ENCODE measurements at regions not wholly inside any gene's neighbourhood (a gene's known extent, or its start where the extent isn't known, plus 50 kb on each side); places are given as distances from the start of the nearest gene placed in this dataset.

DNA sequence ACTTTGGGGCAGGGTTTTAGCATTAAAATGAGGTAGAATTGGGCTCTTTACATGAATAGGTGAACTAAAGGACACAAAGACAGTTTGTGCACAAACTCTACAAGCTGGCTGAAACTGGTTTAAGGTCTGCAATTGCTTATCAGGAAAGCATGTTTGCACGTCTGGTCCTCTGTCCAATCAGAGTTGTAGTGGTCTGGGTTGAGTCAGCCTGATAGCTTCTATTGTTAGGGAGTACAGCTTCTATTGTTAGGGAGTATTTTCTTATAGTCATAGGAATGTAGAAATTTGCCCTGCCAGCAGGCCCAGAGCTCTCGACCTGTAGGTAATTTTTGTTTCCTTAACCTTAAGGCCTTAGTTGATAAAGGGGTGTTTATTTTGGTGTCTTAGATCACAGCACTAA is 1422.4 kb downstream of the LRRC4C start:
- no peak overlapping the region for H3K4me3 ChIP-seq (ENCODE audit: extremely low read depth in 1 of 4, insufficient read depth in 2 of 4, low read depth in 3 of 4, low read length in 4 of 4)
- H3K27me3 ChIP-seq (replicated peaks in 1 of 4; ENCODE audit: control insufficient read depth in 3 of 4, extremely low read depth in 1 of 4, insufficient read depth in 3 of 4, low read length in 3 of 4) = no peaks in the 10 kb centered on the region
- no peaks in the 10 kb centered on the region for H4K20me1 ChIP-seq (replicated peaks in 1 of 2; ENCODE audit: control insufficient read depth in 1 of 2, insufficient read depth in 2 of 2, low read length in 2 of 2)
- no peak overlapping the region for H2BK15ac ChIP-seq (ENCODE audit: low read length)
- no peaks in the 10 kb centered on the region for H3K9me3 ChIP-seq (ENCODE audit: insufficient read depth in 2 of 2, low read depth in 1 of 2, low read length in 1 of 2)
- no peak overlapping the region for H2BK120ac ChIP-seq (replicated peaks; ENCODE audit: low read depth, low read length)
- no peaks in the 10 kb centered on the region for H3K79me2 ChIP-seq (ENCODE audit: control insufficient read depth in 1 of 2, insufficient read depth in 2 of 2, low read length in 2 of 2)
- H4K91ac ChIP-seq (replicated peaks; ENCODE audit: insufficient read length, low read length) = no peak overlapping the region
- ChIA-PET CTCF (ENCODE audit: partially characterized antibody) (no interaction called here), POLR2A (ENCODE audit: partially characterized antibody) (no interaction called here)
- H2AK5ac ChIP-seq (ENCODE audit: low read depth, low read length) = no peak overlapping the region
- 80% methylated on average over 2 of the region's 2 CpGs; no CpG with 5 or more reads in 1 of the 2 experiments for WGBS, 2 experiments (ENCODE audit: extremely low coverage in 1 of 2, insufficient coverage in 1 of 2, insufficient read length in 1 of 2, insufficient replicate concordance in 2 of 2, low coverage in 1 of 2, low lambda C conversion rate in 2 of 2, missing lambda C conversion rate in 1 of 2)
- H3K27ac ChIP-seq (ENCODE audit: low read depth, low read length) = no peak overlapping the region
- no peaks in the 10 kb centered on the region for H3K36me3 ChIP-seq (ENCODE audit: control insufficient read depth in 2 of 4, insufficient read depth in 4 of 4, low read length in 3 of 4)
- FAIRE-seq (no peak), DNase-seq (ENCODE audit: low read depth in 1 of 2, low spot score in 2 of 2) (no peak)
- H3K9ac ChIP-seq (replicated peaks in 1 of 4; ENCODE audit: extremely low read depth in 1 of 4, low read depth in 3 of 4, low read length in 3 of 4) = no peak overlapping the region
- no peaks in the 10 kb centered on the region for H3K23me2 ChIP-seq (ENCODE audit: low read depth, low read length)
- H3K23ac ChIP-seq (ENCODE audit: insufficient read length) = no peak overlapping the region
- no peak overlapping the region for H2AFZ ChIP-seq (ENCODE audit: low read length)
- no peak overlapping the region for H4K8ac ChIP-seq (ENCODE audit: extremely low read depth, insufficient read depth, low read length)
- no peak overlapping the region for H2BK12ac ChIP-seq (ENCODE audit: low read depth, low read length)
- no peak overlapping the region for H3K18ac ChIP-seq (ENCODE audit: extremely low read depth, low read length)
- no peak overlapping the region for H4K5ac ChIP-seq (ENCODE audit: insufficient read length, low read depth, low read length)
- no peak overlapping the region for H2BK5ac ChIP-seq (ENCODE audit: low read depth, low read length)
- no peak overlapping the region for H3K56ac ChIP-seq (replicated peaks; ENCODE audit: insufficient read length, low read depth, low read length)
- no peak overlapping the region for H2BK20ac ChIP-seq (ENCODE audit: low read length)
- no peak overlapping the region for H3K14ac ChIP-seq (ENCODE audit: insufficient read length)
- H3K4me2 ChIP-seq (ENCODE audit: insufficient read depth in 1 of 2, low read depth in 2 of 2, low read length in 2 of 2) = no peak overlapping the region
- peaks cover 0 to 3% (median 1%) of the 10 kb centered on the region in 4 experiments; a peak in 2 of 7 replicates for H3K4me1 ChIP-seq (replicated peaks in 1 of 4; ENCODE audit: control insufficient read depth in 3 of 4, insufficient read depth in 4 of 4, low read length in 3 of 4)
- H3K79me1 ChIP-seq (ENCODE audit: low read depth, low read length) = no peaks in the 10 kb centered on the region
- H3K4ac ChIP-seq (replicated peaks; ENCODE audit: insufficient read length, low read depth, low read length) = no peak overlapping the region
- TF ChIP-seq CEBPB (IDR thresholded peaks at IDR 0.05; ENCODE audit: low read depth, low read length) = no peak
